GM10248 (cell line): ENCODE measurements at regions not wholly inside any gene's neighbourhood (a gene's known extent, or its start where the extent isn't known, plus 50 kb on each side); places are given as distances from the start of the nearest gene placed in this dataset.

Experiments
- CTCF ChIA-PET: fragments of 300-600 bp; sonication (Branson Sonifier 250); formaldehyde crosslinking; extraction: SDS; loops from one replicate; lab custom pipeline; 2021; ENCODE audit warnings: antibody characterized with exemption; lab: Yijun Ruan, JAX
- POLR2A ChIA-PET: fragments of 350-650 bp; sonication (Branson Sonifier 250); formaldehyde crosslinking; extraction: SDS; loops from one replicate; lab custom pipeline; 2020; ENCODE audit warnings: antibody characterized with exemption; lab: Yijun Ruan, JAX
- DNase-seq: peaks from one replicate; pipeline ENCODE4 v3.0.0; 2012; ENCODE audit errors: extremely low spot score
- TF ChIP-seq, protein P1 (sequence below): IDR thresholded peaks from 2 replicates; pipeline ENCODE4 v1.5.1; 2012; ENCODE audit warnings: mild to moderate bottlenecking, low read depth; ENCODE audit errors: extremely low read depth, missing control alignments, control extremely low read depth

DNA sequence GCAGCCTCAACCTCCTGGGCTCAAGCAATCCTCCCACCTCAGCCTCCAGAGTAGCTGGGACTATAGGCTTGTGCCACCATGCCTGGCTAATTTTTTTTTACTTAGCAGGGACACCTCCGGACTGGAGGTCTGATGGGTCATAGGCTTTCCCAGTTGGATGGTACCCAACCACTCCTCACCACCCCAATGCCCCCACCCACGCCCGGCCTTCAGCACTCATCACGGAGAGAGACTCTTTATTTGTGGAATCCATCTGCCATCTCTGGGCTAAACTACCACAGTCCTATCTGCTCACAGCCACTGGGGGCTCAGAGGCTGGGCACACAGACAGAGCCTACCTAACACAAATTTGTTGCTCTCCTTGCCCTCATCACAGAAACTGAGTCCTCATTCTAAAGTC lies 58.3 kb upstream of the STXBP1 start:
- DNase-seq: no peak
- ChIA-PET CTCF (interaction anchor here (1.8 kb wide), 1 partner anchor 32 kb away, joined by 5 read pairs; no protein-coding TSS in a partner anchor), POLR2A (no interaction called here)
- TF ChIP-seq, protein P1, sequence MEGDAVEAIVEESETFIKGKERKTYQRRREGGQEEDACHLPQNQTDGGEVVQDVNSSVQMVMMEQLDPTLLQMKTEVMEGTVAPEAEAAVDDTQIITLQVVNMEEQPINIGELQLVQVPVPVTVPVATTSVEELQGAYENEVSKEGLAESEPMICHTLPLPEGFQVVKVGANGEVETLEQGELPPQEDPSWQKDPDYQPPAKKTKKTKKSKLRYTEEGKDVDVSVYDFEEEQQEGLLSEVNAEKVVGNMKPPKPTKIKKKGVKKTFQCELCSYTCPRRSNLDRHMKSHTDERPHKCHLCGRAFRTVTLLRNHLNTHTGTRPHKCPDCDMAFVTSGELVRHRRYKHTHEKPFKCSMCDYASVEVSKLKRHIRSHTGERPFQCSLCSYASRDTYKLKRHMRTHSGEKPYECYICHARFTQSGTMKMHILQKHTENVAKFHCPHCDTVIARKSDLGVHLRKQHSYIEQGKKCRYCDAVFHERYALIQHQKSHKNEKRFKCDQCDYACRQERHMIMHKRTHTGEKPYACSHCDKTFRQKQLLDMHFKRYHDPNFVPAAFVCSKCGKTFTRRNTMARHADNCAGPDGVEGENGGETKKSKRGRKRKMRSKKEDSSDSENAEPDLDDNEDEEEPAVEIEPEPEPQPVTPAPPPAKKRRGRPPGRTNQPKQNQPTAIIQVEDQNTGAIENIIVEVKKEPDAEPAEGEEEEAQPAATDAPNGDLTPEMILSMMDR: no peak

DNA sequence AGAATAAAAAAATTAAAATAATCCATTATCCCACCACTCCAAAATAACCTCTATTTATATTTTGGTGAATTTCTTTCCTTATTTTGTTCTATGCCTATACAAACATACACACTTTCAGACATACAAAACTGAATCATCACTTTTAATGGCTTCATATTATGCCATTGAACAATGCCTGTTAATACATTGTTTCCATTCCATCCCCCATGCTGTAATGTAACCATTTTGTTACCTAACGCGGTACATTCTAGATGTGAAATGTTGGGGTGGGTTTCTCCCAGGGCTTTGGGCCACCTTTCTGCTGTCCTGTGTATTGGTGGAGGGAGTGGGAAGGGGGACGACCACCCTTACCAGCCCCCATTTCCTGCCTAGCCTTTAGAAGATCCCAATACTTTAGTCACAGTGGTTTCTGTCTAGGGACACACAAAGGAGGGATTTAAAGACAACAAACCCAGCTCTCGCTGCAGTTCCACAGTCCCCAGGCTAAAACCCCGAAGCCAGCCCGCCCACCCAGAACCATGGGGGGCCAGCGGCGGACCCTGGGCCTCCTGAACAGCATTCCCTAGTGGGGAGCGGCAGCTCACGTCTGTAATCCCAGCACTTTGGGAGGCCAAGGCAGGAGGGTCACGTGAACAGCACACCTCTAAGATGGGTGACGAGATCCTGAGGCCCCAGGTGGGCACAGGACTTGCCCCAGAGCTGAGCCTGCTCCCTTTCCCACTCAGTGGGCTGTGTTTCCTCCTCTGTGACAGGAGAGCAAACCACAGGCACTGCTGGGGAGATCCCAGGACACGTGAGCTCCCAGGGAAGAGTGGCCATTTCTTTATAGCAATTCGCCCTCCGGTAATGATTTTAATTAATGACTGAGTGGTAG lies 56.9 kb upstream of the STXBP1 start:
- CTCF ChIA-PET: interaction anchor here (1.2 kb wide), 1 partner anchor 52 kb away, joined by 4 read pairs; no protein-coding TSS in a partner anchor
- TF ChIP-seq, protein P1: no peak
- DNase-seq: no peak
- POLR2A ChIA-PET: no interaction called here

DNA sequence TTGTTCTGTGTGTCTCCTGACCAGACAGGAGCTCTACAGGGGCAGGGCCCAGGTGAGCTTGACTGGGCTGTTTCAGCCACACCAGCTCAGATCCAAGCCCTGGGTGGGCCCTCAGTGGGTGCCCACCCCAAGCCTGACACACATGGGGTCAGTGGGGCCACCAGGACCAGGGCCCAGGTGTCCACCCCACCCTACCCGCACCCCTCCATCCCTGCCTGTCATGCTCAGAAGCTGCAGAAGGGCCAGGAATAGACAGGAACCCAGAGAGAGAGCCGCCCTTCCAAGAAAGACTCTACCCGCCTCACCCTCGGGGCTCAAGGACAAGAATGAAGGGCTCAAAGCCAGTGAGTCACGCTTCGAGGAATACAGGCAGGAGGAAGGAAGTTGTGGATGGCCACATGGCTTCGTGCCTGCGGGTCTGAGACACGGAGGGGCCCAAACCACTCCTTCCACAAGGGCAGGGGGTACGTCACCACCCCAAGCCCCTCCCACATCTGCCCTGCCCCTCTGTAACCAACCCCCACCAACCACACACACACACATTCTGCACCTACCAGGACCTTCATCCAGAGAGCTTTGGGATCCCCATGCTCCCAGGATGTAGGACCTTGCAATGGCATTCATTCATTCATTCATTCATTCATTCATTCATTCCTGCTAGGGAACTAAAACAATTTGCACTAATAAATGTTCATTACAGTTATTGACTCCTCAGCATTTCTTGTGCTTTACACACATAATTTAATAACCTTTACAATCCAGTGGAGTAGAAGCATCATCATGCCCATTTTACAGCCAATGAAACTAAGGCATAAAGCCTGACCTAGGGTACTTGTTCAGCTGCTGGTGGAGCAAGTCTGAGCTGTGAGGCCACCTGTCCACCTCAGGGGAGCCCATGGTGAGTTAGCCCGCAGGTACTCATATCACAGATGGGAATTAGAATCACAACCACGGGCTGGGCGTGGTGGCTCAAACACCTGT lies 55.9 kb upstream of the STXBP1 start:
- CTCF ChIA-PET: interaction anchor here (1.2 to 2.2 kb wide), 3 partner anchors 23 to 179 kb away, joined by 3 to 7 read pairs (median 4); partner anchors contain the start of gene TOR2A
- TF ChIP-seq, protein P1: no peak
- POLR2A ChIA-PET: no interaction called here
- no peak for DNase-seq

DNA sequence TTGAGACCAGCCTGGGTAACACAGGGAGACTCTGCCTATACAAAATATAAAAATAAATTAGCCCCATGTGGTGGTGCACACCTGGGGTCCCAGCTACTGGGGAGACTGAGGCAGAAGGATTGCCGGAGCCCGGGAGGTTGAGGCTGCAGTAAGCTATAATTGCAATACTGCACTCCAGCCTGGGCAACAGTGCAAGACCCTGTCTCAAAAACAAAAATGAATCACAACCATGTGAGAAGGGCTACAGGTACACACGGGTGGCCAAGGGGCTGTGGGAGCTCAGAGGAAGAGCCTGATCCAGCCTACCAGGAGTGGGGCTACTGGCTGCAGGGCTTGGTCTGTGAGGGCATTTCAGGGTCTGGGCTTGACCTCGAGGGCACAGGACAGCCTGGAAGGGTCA lies 55.2 kb upstream of the STXBP1 start:
- TF ChIP-seq, protein P1: no peak
- no peak for DNase-seq
- POLR2A ChIA-PET: no interaction called here
- CTCF ChIA-PET: interaction anchor here (1.2 to 2.2 kb wide), 3 partner anchors 22 to 178 kb away, joined by 3 to 7 read pairs (median 4); partner anchors contain the start of gene TOR2A

DNA sequence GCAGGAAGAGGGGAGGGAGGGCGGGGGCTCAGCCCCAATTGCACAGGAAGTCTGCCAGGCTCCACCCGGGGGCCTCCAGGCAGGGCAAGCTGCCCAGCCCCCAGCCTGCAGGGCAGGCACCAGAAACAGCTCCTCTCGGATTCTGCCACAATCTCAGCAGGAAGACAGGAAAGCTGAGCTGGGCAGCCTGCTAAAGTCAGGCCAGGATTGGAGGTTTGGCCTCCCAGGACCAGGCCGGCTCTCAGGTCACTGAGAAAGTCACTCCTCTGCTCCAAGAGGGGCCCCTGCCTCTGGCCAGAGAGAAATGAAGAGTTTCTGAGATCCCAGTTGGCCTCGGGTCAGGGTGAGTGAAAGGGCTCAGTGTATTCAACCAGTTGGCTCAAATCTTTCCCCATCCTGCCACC lies 54.6 kb upstream of the STXBP1 start:
- TF ChIP-seq, protein P1: no peak
- POLR2A ChIA-PET: no interaction called here
- no peak for DNase-seq
- CTCF ChIA-PET: interaction anchor here (0.7 to 2.2 kb wide), 4 partner anchors 15 to 177 kb away, joined by 3 to 7 read pairs (median 3); partner anchors contain the start of gene TOR2A
